Skin epidermis (tissue), 12 donors: ENCODE measurements at regions not wholly inside any gene's neighbourhood (a gene's known extent, or its start where the extent isn't known, plus 50 kb on each side); places are given as distances from the start of the nearest gene placed in this dataset.

Source experiments
- H3K27ac ChIP-seq, 21 experiments: fragments of 200-600 bp; sonication (generic) in 11 of 21; one replicate each; pipeline ENCODE4 v1.5.0; 2020; ENCODE audit warnings: mild to moderate bottlenecking in 3 of 21, inconsistent platforms in 2 of 21, moderate library complexity in 2 of 21
- H3K4me3 ChIP-seq, 7 experiments: fragments of 200-600 bp; sonication (generic) in 2 of 7; one replicate each; pipeline ENCODE4 v1.5.0; 2020; ENCODE audit warnings: inconsistent platforms in 2 of 7, mild to moderate bottlenecking in 2 of 7, moderate library complexity in 1 of 7

GRCh38 chr1:42096554-42096953 is 56.7 kb upstream of the GUCA2B start:
- Histone ChIP-seq H3K27ac (no peak overlapping the region), H3K4me3 (no peak overlapping the region)

- Histone ChIP-seq H3K27ac (no peak overlapping the region), H3K4me3 (no peak overlapping the region)
Observed at GRCh38 chr1:42089246-42089645, 64.0 kb upstream of the GUCA2B start.

GRCh38 chr1:42086146-42086545 is 67.1 kb upstream of the GUCA2B start:
- Histone ChIP-seq H3K4me3 (no peak overlapping the region), H3K27ac (no peak overlapping the region)

DNA sequence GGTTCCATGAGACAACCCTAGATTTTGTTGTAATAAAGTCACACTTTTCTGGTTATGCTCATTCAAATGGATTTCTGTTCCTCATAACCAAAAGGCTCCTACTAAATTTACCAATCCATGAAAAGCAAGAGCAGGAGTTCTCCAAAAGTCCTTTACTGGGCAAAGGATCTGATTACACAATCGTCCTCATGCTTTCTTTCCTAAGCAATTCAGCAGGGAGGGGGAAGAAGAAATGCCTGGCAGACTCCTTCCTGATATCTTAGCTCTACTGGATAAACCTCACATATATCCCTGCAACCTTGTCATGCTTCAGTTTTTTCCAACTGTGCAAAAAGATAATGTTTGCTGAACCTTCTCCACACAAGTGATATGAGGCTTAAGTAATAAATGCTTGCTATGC is 67.6 kb upstream of the GUCA2B start:
- Histone ChIP-seq H3K27ac (no peak overlapping the region), H3K4me3 (no peak overlapping the region)

DNA sequence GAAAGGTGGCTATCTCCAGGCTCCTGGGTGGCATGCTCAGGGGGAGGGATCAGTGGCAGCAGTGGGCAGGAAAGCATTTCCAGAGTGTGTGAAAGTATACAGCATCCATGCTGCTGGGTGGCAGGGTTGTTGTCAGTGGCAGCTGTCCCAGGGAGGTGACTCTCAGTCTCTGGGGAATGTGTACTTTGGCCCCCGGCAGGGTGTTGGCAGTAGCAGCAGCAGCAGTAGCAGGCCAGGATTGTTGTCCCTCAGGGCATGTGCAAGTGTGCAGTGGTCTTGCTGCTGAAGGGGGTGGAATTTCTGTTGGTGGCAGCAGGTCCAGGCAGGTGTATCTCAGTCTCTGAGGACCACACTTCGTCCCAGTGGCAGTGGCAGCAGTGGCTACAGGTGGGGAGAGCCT is 71.7 kb upstream of the GUCA2B start:
- Histone ChIP-seq H3K4me3 (no peak overlapping the region), H3K27ac (no peak overlapping the region)

DNA sequence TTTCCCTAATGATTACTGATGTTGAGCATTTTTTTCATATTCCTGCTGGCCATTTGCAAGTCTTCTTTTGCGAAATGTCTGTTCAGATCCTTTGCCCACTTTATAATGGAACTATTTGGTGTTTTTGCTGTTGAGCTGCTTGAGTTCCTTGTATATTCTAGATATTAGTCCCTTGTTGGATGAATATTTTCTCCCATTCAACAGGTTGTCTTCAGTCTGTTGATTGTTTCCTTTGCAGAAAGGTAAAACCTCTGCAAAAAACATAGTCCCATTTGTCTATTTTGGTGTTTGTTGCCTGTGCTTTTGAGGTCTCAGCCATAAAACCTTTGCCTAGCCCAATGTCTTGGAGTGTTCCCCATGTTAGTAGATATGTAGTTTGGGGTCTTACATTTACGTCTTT is 78.0 kb upstream of the GUCA2B start:
- Histone ChIP-seq H3K4me3 (no peak overlapping the region), H3K27ac (no peak overlapping the region)

GRCh38 chr1:42070996-42071395 is 82.2 kb upstream of the GUCA2B start:
- Histone ChIP-seq H3K4me3 (no peak overlapping the region), H3K27ac (no peak overlapping the region)

GRCh38 chr1:42057800-42058199 is 95.4 kb upstream of the GUCA2B start:
- Histone ChIP-seq H3K27ac (no peak overlapping the region), H3K4me3 (no peak overlapping the region)

GRCh38 chr1:42056460-42056859 is 96.8 kb upstream of the GUCA2B start:
- Histone ChIP-seq H3K4me3 (no peak overlapping the region), H3K27ac (no peak overlapping the region)

DNA sequence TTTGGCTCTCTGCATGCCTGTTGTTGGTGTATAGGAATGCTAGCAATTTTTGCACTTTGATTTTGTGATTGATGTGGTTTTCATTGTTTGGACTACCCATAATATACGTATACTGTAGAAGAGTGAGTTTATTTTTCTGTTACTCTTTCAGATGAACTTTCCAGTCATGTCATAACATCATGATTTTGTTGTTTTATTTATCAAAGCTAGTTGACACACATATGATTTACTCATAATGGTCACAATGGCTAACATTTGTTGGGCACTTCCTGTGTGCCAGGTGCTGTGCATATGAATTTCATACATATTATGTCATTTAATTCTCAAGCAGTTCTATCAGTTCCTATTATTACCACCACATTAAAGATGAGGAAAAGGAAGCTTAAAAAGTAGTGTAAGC is 98.1 kb upstream of the GUCA2B start:
- H3K4me3 ChIP-seq, result no peak overlapping the region
- no peak overlapping the region for H3K27ac ChIP-seq

GRCh38 chr1:42052072-42052699 is 101.0 kb upstream of the GUCA2B start:
- Histone ChIP-seq H3K4me3 (no peak overlapping the region), H3K27ac (no peak overlapping the region)

GRCh38 chr1:42047508-42047880 is 105.7 kb upstream of the GUCA2B start:
- H3K4me3 ChIP-seq, result no peak overlapping the region
- H3K27ac ChIP-seq, result no peak overlapping the region

DNA sequence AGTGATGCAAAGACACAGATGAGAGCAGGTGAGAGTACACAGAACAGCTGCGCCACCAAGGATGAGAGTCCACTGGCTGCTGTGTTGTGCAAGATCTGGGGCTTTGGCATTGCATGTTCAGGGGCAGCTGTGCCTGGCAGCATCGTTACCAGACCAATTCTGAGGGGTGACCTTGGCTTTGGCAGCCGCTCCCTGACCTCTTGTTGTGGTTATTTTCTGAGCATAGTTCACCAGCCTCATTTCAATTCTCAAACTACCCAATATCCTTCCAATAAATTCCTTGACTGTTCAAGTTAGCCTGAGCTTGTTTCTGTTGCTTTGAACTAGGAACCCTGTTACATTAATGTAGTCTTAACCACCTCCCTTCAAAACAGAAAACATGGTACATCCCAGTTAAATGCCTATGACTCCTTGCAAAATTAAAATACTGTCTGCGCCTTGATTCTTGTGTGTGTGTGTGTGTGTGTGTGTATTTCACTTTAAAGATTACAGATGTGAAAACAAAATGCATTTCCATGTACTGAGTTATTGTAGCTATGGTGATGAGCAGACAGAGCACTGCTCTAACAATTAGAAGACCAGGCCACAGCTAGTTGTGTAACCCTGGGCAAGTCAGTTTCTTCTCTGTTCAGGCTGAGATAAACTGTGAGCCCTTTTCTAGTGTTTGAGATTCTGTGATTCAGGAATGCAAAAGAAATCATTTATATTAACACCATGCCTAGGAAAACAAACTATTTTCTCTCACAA is 106.3 kb upstream of the GUCA2B start:
- H3K27ac ChIP-seq, result no peak overlapping the region
- no peak overlapping the region for H3K4me3 ChIP-seq

- no peak overlapping the region for H3K27ac ChIP-seq
- no peak overlapping the region for H3K4me3 ChIP-seq
Observed at GRCh38 chr1:42044346-42044745, 108.9 kb upstream of the GUCA2B start.

DNA sequence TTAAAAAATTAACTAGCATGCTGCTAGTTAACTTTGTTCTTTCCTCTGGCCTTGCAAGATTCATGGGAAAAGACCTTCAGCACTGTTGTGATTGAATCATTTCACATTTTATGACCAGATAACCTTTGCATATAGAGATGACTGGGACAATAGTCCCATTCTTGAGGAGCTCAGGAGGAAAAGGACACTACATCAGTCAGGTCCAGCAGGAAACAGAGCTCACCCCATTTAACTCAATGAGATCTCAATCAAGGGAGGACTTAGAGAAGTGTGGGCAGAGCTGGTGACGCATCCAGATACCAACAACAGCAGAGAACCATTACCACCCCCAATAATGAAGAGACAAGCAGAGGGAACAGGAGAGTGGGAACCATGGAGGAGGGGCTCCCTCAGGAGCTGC is 109.4 kb upstream of the GUCA2B start:
- Histone ChIP-seq H3K4me3 (no peak overlapping the region), H3K27ac (no peak overlapping the region)

GRCh38 chr1:42043182-42043581 is 110.0 kb upstream of the GUCA2B start:
- Histone ChIP-seq H3K4me3 (no peak overlapping the region), H3K27ac (no peak overlapping the region)

- Histone ChIP-seq H3K4me3 (no peak overlapping the region), H3K27ac (no peak overlapping the region)
Observed at GRCh38 chr1:42041031-42041430, 112.2 kb upstream of the GUCA2B start.

DNA sequence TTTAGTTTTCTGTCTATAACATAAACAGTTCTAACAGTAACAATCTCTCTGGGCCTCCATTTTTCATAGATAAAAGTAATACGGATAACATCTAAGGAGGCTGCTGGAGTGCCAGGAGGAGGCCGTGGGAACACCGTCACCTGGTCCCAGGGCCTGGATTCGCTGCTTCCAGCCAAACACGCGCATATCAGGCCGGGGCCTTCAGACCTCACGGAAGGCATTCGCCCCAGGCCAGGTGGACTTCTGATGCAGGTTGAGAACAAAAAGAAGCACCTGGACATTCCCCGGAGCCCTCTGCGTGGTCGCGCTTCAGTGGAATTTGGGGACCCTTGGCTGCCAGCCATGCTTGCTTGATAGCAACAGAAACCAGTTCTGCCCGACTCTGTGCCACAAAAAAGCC is 113.1 kb upstream of the GUCA2B start:
- no peak overlapping the region for H3K4me3 ChIP-seq
- no peak overlapping the region for H3K27ac ChIP-seq

GRCh38 chr1:42038261-42038660 is 114.9 kb upstream of the GUCA2B start:
- Histone ChIP-seq H3K4me3 (no peak overlapping the region), H3K27ac (no peak overlapping the region)

DNA sequence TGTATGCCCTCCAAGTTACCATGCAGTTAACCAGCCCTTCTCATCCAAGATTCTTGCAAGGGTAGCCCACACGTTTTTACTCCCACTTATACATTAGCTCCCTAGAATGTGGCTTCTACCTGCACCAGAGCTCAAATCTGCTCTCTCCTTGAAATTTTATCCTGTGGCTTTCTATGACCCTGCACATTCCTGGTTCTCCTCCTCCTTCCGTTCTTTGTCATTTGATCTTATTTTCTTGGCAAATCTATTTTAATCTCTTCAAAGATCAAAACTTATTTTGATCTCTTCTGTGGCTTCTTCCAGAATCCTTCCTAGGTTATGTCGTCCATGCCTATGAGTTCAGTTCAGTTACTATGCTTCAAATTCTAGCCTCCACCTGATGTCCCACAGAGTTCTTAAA is 115.6 kb upstream of the GUCA2B start:
- H3K27ac ChIP-seq, result no peak overlapping the region
- H3K4me3 ChIP-seq, result no peak overlapping the region

DNA sequence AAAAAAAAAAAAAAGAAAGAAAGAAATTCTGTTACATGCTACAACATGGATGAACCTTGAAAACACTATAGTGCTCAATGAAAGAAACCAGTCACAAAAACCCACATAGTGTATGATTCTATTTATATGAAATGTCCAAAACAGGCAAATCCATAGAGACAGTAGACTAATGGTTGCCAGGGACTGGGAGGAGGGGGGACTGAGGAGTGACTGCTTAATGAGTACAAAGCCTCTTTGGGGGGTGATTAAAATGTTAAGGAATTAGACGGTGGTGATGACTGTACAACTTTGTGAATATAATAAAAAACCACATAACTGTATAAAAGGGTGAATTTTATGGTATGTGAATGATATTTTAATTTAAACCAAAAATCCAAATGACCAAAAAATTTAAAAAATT is 116.0 kb upstream of the GUCA2B start:
- Histone ChIP-seq H3K4me3 (no peak overlapping the region), H3K27ac (no peak overlapping the region)
